Activated CD4-positive, alpha-beta memory T cell treated with anti-CD3 and anti-CD28 coated beads for 36 hours (primary cell): ENCODE measurements at regions not wholly inside any gene's neighbourhood (a gene's known extent, or its start where the extent isn't known, plus 50 kb on each side); places are given as distances from the start of the nearest gene placed in this dataset.

Experiments used
- CTCF ChIA-PET: fragments of 350-600 bp; sonication (Branson Sonifier 250); formaldehyde crosslinking; loops from one replicate; lab custom pipeline; 2021; ENCODE audit warnings: antibody characterized with exemption, inconsistent platforms; lab: Charles Lee
- POLR2A ChIA-PET: fragments of 350-600 bp; sonication (Branson Sonifier 250); formaldehyde crosslinking; loops from one replicate; lab custom pipeline; 2021; ENCODE audit warnings: antibody characterized with exemption; lab: Charles Lee
- DNase-seq: peaks from one replicate; pipeline ENCODE4 v3.0.0-alpha.2; 2020
- H3K27ac Mint-ChIP-seq: one replicate; pipeline ENCODE4 v1.8.0; 2021; ENCODE audit warnings: mixed read lengths
- H3K27me3 Mint-ChIP-seq: one replicate; pipeline ENCODE4 v1.8.0; 2021; ENCODE audit warnings: mixed read lengths
- H3K36me3 Mint-ChIP-seq: one replicate; pipeline ENCODE4 v1.8.0; 2021; ENCODE audit warnings: mixed read lengths
- H3K4me1 Mint-ChIP-seq: one replicate; pipeline ENCODE4 v1.8.0; 2021; ENCODE audit warnings: low read depth, mixed read lengths
- H3K4me3 Mint-ChIP-seq: one replicate; pipeline ENCODE4 v1.8.0; 2021; ENCODE audit warnings: mild to moderate bottlenecking, mixed read lengths
- H3K9me3 Mint-ChIP-seq: one replicate; pipeline ENCODE4 v1.8.0; 2021; ENCODE audit warnings: mixed read lengths
- intact Hi-C: fragments of 100-400 bp; cut with micrococcal nuclease; formaldehyde crosslinking; loops from one replicate; pipeline ENCODE4 v1.15.1; 2023

- Mint-ChIP-seq H3K4me3 (no peak overlapping the region), H3K27me3 (no peaks in the 10 kb centered on the region), H3K36me3 (no peaks in the 10 kb centered on the region), H3K9me3 (peaks cover 3% of the 10 kb centered on the region), H3K27ac (no peak overlapping the region), H3K4me1 (no peaks in the 10 kb centered on the region)
- no peak for DNase-seq
- intact Hi-C loops = no loop called here
- POLR2A ChIA-PET = no interaction called here
- CTCF ChIA-PET = no interaction called here
These were observed 262.4 kb upstream of the RMST start for GRCh38 chr12:97200181-97200580.

GRCh38 chr12:97203408-97203807 lies 259.2 kb upstream of the RMST start:
- no peak overlapping the region for H3K27ac Mint-ChIP-seq
- H3K4me1 Mint-ChIP-seq = no peaks in the 10 kb centered on the region
- H3K36me3 Mint-ChIP-seq = no peaks in the 10 kb centered on the region
- ChIA-PET CTCF (no interaction called here), POLR2A (no interaction called here)
- H3K27me3 Mint-ChIP-seq = no peaks in the 10 kb centered on the region
- intact Hi-C loops = no loop called here
- no peak for DNase-seq
- no peak overlapping the region for H3K4me3 Mint-ChIP-seq
- no peaks in the 10 kb centered on the region for H3K9me3 Mint-ChIP-seq

- Mint-ChIP-seq H3K27me3 (no peaks in the 10 kb centered on the region), H3K4me1 (no peaks in the 10 kb centered on the region), H3K27ac (no peak overlapping the region), H3K36me3 (no peaks in the 10 kb centered on the region), H3K9me3 (peaks cover 4% of the 10 kb centered on the region), H3K4me3 (no peak overlapping the region)
- ChIA-PET CTCF (no interaction called here), POLR2A (no interaction called here)
- intact Hi-C loops = no loop called here
- no peak for DNase-seq
These were observed 252.6 kb upstream of the RMST start for GRCh38 chr12:97209997-97210396.

GRCh38 chr12:97211416-97211930 lies 251.1 kb upstream of the RMST start:
- H3K27ac Mint-ChIP-seq = no peak overlapping the region
- no peaks in the 10 kb centered on the region for H3K27me3 Mint-ChIP-seq
- H3K9me3 Mint-ChIP-seq = peaks cover 4% of the 10 kb centered on the region
- H3K36me3 Mint-ChIP-seq = no peaks in the 10 kb centered on the region
- DNase-seq = no peak
- no peaks in the 10 kb centered on the region for H3K4me1 Mint-ChIP-seq
- CTCF ChIA-PET = no interaction called here
- POLR2A ChIA-PET = no interaction called here
- intact Hi-C loops = no loop called here
- H3K4me3 Mint-ChIP-seq = no peak overlapping the region

- Mint-ChIP-seq H3K4me1 (no peaks in the 10 kb centered on the region), H3K36me3 (no peaks in the 10 kb centered on the region), H3K9me3 (no peaks in the 10 kb centered on the region), H3K27me3 (no peaks in the 10 kb centered on the region), H3K27ac (no peak overlapping the region), H3K4me3 (no peak overlapping the region)
- intact Hi-C loops = no loop called here
- POLR2A ChIA-PET = no interaction called here
- no peak for DNase-seq
- CTCF ChIA-PET = no interaction called here
These were observed 245.8 kb upstream of the RMST start for GRCh38 chr12:97216848-97217247.

- intact Hi-C loops = no loop called here
- Mint-ChIP-seq H3K36me3 (no peaks in the 10 kb centered on the region), H3K4me1 (no peaks in the 10 kb centered on the region), H3K4me3 (no peak overlapping the region), H3K9me3 (no peaks in the 10 kb centered on the region), H3K27me3 (peaks cover 2% of the 10 kb centered on the region), H3K27ac (no peak overlapping the region)
- no peak for DNase-seq
- ChIA-PET CTCF (no interaction called here), POLR2A (no interaction called here)
These were observed 240.2 kb upstream of the RMST start for GRCh38 chr12:97222391-97222790.

- ChIA-PET POLR2A (no interaction called here), CTCF (interaction anchor here (0.6 to 0.7 kb wide), 2 partner anchors 21 to 72 kb away, joined by 3 read pairs; no protein-coding TSS in a partner anchor)
- H3K36me3 Mint-ChIP-seq = no peaks in the 10 kb centered on the region
- DNase-seq = no peak
- no peaks in the 10 kb centered on the region for H3K9me3 Mint-ChIP-seq
- no peak overlapping the region for H3K27ac Mint-ChIP-seq
- H3K4me3 Mint-ChIP-seq = no peak overlapping the region
- intact Hi-C loops = no loop called here
- peaks cover 2% of the 10 kb centered on the region for H3K27me3 Mint-ChIP-seq
- no peaks in the 10 kb centered on the region for H3K4me1 Mint-ChIP-seq
These were observed 239.2 kb upstream of the RMST start for GRCh38 chr12:97223419-97223818.

GRCh38 chr12:97229004-97229403 lies 233.6 kb upstream of the RMST start:
- Mint-ChIP-seq H3K9me3 (no peaks in the 10 kb centered on the region), H3K27ac (no peak overlapping the region), H3K4me3 (no peak overlapping the region), H3K36me3 (no peaks in the 10 kb centered on the region), H3K27me3 (no peaks in the 10 kb centered on the region), H3K4me1 (no peaks in the 10 kb centered on the region)
- ChIA-PET CTCF (no interaction called here), POLR2A (no interaction called here)
- intact Hi-C loops = no loop called here
- DNase-seq = no peak

GRCh38 chr12:97235102-97235501 lies 227.5 kb upstream of the RMST start:
- H3K36me3 Mint-ChIP-seq = no peaks in the 10 kb centered on the region
- H3K9me3 Mint-ChIP-seq = no peaks in the 10 kb centered on the region
- no peak overlapping the region for H3K4me3 Mint-ChIP-seq
- POLR2A ChIA-PET = no interaction called here
- H3K27ac Mint-ChIP-seq = no peak overlapping the region
- no peaks in the 10 kb centered on the region for H3K4me1 Mint-ChIP-seq
- intact Hi-C loops = no loop called here
- H3K27me3 Mint-ChIP-seq = no peaks in the 10 kb centered on the region
- no peak for DNase-seq
- CTCF ChIA-PET = no interaction called here

- H3K4me1 Mint-ChIP-seq = no peaks in the 10 kb centered on the region
- DNase-seq = no peak
- H3K27me3 Mint-ChIP-seq = peaks cover 3% of the 10 kb centered on the region
- no peak overlapping the region for H3K4me3 Mint-ChIP-seq
- no peak overlapping the region for H3K27ac Mint-ChIP-seq
- POLR2A ChIA-PET = no interaction called here
- H3K9me3 Mint-ChIP-seq = no peaks in the 10 kb centered on the region
- CTCF ChIA-PET = no interaction called here
- no peaks in the 10 kb centered on the region for H3K36me3 Mint-ChIP-seq
- intact Hi-C loops = no loop called here
These were observed 216.2 kb upstream of the RMST start for GRCh38 chr12:97246368-97246767.

- H3K4me3 Mint-ChIP-seq = no peak overlapping the region
- no peak for DNase-seq
- no peaks in the 10 kb centered on the region for H3K36me3 Mint-ChIP-seq
- H3K9me3 Mint-ChIP-seq = no peaks in the 10 kb centered on the region
- intact Hi-C loops = no loop called here
- ChIA-PET CTCF (no interaction called here), POLR2A (no interaction called here)
- no peaks in the 10 kb centered on the region for H3K27me3 Mint-ChIP-seq
- H3K4me1 Mint-ChIP-seq = no peaks in the 10 kb centered on the region
- H3K27ac Mint-ChIP-seq = no peak overlapping the region
These were observed 212.1 kb upstream of the RMST start for GRCh38 chr12:97250483-97250882.

GRCh38 chr12:97257726-97258125 lies 204.9 kb upstream of the RMST start:
- POLR2A ChIA-PET = no interaction called here
- Mint-ChIP-seq H3K4me3 (no peak overlapping the region), H3K36me3 (no peaks in the 10 kb centered on the region), H3K4me1 (no peaks in the 10 kb centered on the region), H3K27me3 (no peaks in the 10 kb centered on the region), H3K9me3 (no peaks in the 10 kb centered on the region), H3K27ac (no peak overlapping the region)
- DNase-seq = no peak
- intact Hi-C loops = no loop called here
- CTCF ChIA-PET = no interaction called here

- no peaks in the 10 kb centered on the region for H3K9me3 Mint-ChIP-seq
- intact Hi-C loops = no loop called here
- ChIA-PET POLR2A (no interaction called here), CTCF (no interaction called here)
- DNase-seq = no peak
- H3K27me3 Mint-ChIP-seq = no peaks in the 10 kb centered on the region
- no peak overlapping the region for H3K4me3 Mint-ChIP-seq
- no peaks in the 10 kb centered on the region for H3K36me3 Mint-ChIP-seq
- H3K27ac Mint-ChIP-seq = no peak overlapping the region
- H3K4me1 Mint-ChIP-seq = no peaks in the 10 kb centered on the region
These were observed 203.5 kb upstream of the RMST start for GRCh38 chr12:97259098-97259497.
